GM12874 (cell line): ENCODE measurements at regions not wholly inside any gene's neighbourhood (a gene's known extent, or its start where the extent isn't known, plus 50 kb on each side); places are given as distances from the start of the nearest gene placed in this dataset.

Experiments
- TF ChIP-seq, protein P1 (sequence below): IDR thresholded peaks from 2 replicates; pipeline ENCODE4 v1.5.1; 2011; ENCODE audit warnings: low read depth, mild to moderate bottlenecking, control low read depth, low read length, moderate library complexity; ENCODE audit not compliant: insufficient read depth

GRCh38 chr1:29970747-29971325 lies 734.5 kb downstream of the PTPRU start:
- TF ChIP-seq, protein P1, sequence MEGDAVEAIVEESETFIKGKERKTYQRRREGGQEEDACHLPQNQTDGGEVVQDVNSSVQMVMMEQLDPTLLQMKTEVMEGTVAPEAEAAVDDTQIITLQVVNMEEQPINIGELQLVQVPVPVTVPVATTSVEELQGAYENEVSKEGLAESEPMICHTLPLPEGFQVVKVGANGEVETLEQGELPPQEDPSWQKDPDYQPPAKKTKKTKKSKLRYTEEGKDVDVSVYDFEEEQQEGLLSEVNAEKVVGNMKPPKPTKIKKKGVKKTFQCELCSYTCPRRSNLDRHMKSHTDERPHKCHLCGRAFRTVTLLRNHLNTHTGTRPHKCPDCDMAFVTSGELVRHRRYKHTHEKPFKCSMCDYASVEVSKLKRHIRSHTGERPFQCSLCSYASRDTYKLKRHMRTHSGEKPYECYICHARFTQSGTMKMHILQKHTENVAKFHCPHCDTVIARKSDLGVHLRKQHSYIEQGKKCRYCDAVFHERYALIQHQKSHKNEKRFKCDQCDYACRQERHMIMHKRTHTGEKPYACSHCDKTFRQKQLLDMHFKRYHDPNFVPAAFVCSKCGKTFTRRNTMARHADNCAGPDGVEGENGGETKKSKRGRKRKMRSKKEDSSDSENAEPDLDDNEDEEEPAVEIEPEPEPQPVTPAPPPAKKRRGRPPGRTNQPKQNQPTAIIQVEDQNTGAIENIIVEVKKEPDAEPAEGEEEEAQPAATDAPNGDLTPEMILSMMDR: no peak

- TF ChIP-seq, protein P1: no peak
These were observed 733.3 kb downstream of the PTPRU start for GRCh38 chr1:29969576-29969975.

DNA sequence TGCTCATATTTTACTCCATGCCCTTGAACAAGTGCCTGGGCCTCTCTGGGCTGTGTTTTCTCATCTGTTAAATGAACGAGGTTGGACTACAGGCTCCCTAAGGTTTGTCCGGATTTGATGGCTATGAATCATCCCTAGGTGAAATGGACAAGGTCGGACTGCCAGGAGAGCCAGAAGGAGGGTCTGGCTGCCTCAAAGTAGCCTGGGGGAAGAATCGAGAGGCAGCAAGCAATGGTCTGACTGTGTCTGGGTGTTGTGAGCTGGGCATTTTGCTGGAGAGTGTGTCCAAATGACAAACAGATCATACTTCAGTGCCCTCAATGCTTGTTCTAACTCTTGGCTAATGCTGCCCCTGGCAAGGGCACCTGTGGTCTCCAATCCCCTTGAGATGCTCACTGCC lies 730.9 kb downstream of the PTPRU start:
- TF ChIP-seq, protein P1: no peak

DNA sequence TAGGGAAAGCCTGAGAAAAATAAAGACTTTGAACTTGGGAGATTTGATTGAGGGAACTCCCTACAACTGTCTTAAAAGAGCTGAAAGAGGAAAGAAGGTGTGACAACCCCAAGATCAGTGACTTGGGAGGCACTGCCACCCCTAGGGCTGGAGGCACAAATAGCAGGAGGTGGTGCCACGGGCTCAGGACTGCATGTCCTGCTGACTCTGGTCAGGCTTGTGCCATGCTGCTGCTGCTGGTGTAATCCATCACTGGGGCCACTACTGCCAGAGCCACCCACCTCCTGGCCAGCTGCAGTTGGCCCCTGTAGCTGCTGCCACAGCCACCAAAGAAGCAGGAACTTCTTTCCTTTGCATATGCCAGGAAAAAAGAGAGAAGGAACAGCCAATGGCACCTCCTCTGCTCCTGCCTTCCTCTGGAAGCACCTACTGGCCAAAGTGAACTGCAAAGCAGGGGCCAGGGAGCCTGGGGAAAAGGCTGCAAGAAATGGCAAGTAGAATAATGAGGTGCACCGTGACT lies 730.3 kb downstream of the PTPRU start:
- TF ChIP-seq, protein P1: no peak

- TF ChIP-seq, protein P1: no peak
These were observed 728.6 kb downstream of the PTPRU start for GRCh38 chr1:29964718-29965533.

GRCh38 chr1:29963946-29964345 lies 727.6 kb downstream of the PTPRU start:
- TF ChIP-seq, protein P1: no peak

DNA sequence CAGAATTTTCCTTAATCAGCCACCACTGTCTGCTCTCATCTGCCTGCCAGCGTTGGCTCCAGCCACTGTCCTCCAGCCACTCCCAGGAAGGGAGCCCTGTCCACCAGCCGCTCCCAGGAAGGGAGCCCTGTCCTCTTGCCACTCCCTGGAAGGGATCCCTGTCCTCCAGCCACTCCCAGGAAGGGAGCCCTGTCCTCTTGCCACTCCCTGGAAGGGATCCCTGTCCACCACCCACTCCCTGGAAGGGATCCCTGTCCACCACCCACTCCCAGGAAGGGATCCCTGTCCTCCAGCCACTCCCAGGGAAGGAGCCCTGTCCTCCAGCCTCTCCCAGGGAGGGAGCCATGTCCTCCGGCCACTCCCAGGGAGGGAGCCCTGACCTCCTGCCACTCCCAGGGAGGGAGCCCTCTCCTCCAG lies 726.5 kb downstream of the PTPRU start:
- TF ChIP-seq, protein P1: no peak
